ENCODE measurements at regions not wholly inside any gene's neighbourhood (a gene's known extent, or its start where the extent isn't known, plus 50 kb on each side); places are given as distances from the start of the nearest gene placed in this dataset.

DNA sequence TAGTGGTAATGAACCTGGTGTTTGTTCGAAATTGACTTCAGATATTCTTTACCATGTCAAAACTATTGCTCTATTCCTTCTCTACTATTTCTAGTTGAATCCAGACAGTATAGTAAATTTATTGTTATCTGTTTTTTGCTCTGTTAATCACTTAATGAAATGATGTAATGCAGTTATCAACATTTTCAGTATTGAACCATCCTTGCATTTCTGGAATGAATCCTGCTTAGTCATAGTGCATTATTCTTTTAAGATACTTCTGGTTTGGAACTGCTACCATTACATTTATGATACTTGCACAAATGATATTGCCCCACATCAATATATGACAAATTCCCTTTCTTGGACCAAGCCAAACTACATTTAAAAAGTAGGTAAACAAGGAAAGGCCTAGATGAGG lies 554.0 kb upstream of the KLF4 start:
- no peak overlapping the region for H3K4me2 ChIP-seq (ENCODE audit: insufficient read depth, low read length)
- BruUV-seq (replicated peaks): no TSS peak
- no peak overlapping the region for H3K27ac ChIP-seq (ENCODE audit: insufficient read depth, low read depth, low read length)
- peaks cover 14% of the 10 kb centered on the region for H3K4me1 ChIP-seq (ENCODE audit: control insufficient read depth, extremely low read depth, insufficient read depth, low read length)
- no peaks in the 10 kb centered on the region for H3K9me1 ChIP-seq (replicated peaks; ENCODE audit: control insufficient read depth, extremely low read depth, insufficient read depth, low read length)
- CTCF ChIA-PET: no interaction called here
- POLR2A ChIA-PET: no interaction called here
- FAIRE-seq (no peak), DNase-seq (ENCODE audit: low read depth, low spot score) (no peak)
- no peak overlapping the region for H3K4me3 ChIP-seq (replicated peaks in 1 of 3; ENCODE audit: insufficient read depth in 1 of 3, low read depth in 1 of 3, low read length in 3 of 3)
- H3K36me3 ChIP-seq (ENCODE audit: control insufficient read depth in 2 of 2, extremely low read depth in 1 of 2, insufficient read depth in 2 of 2, low read length in 2 of 2): no peaks in the 10 kb centered on the region
- H2AFZ ChIP-seq (ENCODE audit: low read depth, low read length): no peak overlapping the region
- no peaks in the 10 kb centered on the region for H3K9me3 ChIP-seq (replicated peaks; ENCODE audit: control insufficient read depth, insufficient read depth, low read length)
- no peaks in the 10 kb centered on the region for H4K20me1 ChIP-seq (replicated peaks; ENCODE audit: control insufficient read depth, extremely low read depth, insufficient read depth, low read length)
- no peaks in the 10 kb centered on the region for H3K27me3 ChIP-seq (ENCODE audit: control insufficient read depth in 2 of 2, insufficient read depth in 2 of 2, low read length in 2 of 2)
- intact Hi-C loops (cut with micrococcal nuclease) (no loop called here), dilution Hi-C loops (cut with MboI; ENCODE audit: extremely low pct_ligation_motif_present, low sequenced_read_pairs) (no loop called here)
- no peaks in the 10 kb centered on the region for H3K79me2 ChIP-seq (ENCODE audit: control insufficient read depth, insufficient read depth, low read length)
- TF ChIP-seq MYC (IDR thresholded peaks at IDR 0.05; ENCODE audit: low read depth, low read length) (no peak), POLR2A (IDR thresholded peaks at IDR 0.05; ENCODE audit: low read depth, low read length) (no peak), FOS (IDR thresholded peaks at IDR 0.05; ENCODE audit: borderline replicate concordance, insufficient read depth, low read length) (no peak), MAX (IDR thresholded peaks at IDR 0.05; ENCODE audit: insufficient read depth, insufficient read length) (no peak), POLR2AphosphoS5 (IDR thresholded peaks at IDR 0.05; ENCODE audit: insufficient read depth, low read depth, low read length) (no peak), GATA2 (IDR thresholded peaks at IDR 0.05; ENCODE audit: insufficient read depth, insufficient read length, low read depth, low read length) (no peak), JUN (IDR thresholded peaks at IDR 0.05; ENCODE audit: borderline replicate concordance, insufficient read depth, insufficient read length, low read depth) (no peak), EZH2 (IDR thresholded peaks at IDR 0.05; ENCODE audit: borderline replicate concordance, low read depth, low read length, severe bottlenecking) (no peak)
- TF ChIP-seq, protein P1, sequence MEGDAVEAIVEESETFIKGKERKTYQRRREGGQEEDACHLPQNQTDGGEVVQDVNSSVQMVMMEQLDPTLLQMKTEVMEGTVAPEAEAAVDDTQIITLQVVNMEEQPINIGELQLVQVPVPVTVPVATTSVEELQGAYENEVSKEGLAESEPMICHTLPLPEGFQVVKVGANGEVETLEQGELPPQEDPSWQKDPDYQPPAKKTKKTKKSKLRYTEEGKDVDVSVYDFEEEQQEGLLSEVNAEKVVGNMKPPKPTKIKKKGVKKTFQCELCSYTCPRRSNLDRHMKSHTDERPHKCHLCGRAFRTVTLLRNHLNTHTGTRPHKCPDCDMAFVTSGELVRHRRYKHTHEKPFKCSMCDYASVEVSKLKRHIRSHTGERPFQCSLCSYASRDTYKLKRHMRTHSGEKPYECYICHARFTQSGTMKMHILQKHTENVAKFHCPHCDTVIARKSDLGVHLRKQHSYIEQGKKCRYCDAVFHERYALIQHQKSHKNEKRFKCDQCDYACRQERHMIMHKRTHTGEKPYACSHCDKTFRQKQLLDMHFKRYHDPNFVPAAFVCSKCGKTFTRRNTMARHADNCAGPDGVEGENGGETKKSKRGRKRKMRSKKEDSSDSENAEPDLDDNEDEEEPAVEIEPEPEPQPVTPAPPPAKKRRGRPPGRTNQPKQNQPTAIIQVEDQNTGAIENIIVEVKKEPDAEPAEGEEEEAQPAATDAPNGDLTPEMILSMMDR (IDR thresholded peaks at IDR 0.05; ENCODE audit: extremely low read depth in 1 of 2, insufficient read depth in 1 of 2, low read depth in 1 of 2, low read length in 2 of 2): no peak
- no peak overlapping the region for H3K9ac ChIP-seq (replicated peaks; ENCODE audit: extremely low read depth, insufficient read depth, low read length)

All from endothelial cell of umbilical vein (primary cell).